Nephron progenitor cell (in vitro differentiated cells): ENCODE measurements at regions not wholly inside any gene's neighbourhood (a gene's known extent, or its start where the extent isn't known, plus 50 kb on each side); places are given as distances from the start of the nearest gene placed in this dataset.

ENCODE experiments used
- DNase-seq: peaks from one replicate; pipeline ENCODE4 v3.0.0; 2021
- H3K27ac Mint-ChIP-seq: 2 replicates; pipeline ENCODE4 v1.8.0; 2021; ENCODE audit warnings: mild to moderate bottlenecking, moderate library complexity, mixed read lengths
- H3K27me3 Mint-ChIP-seq: 2 replicates; pipeline ENCODE4 v1.8.0; 2021; ENCODE audit warnings: mild to moderate bottlenecking, low read depth, mixed read lengths; ENCODE audit not compliant: poor library complexity
- H3K36me3 Mint-ChIP-seq: 2 replicates; pipeline ENCODE4 v1.8.0; 2021; ENCODE audit warnings: low read depth, mixed read lengths
- H3K4me1 Mint-ChIP-seq: 2 replicates; pipeline ENCODE4 v1.8.0; 2021; ENCODE audit warnings: mixed read lengths
- H3K4me3 Mint-ChIP-seq: 2 replicates; pipeline ENCODE4 v1.8.0; 2021; ENCODE audit warnings: mild to moderate bottlenecking, moderate library complexity, mixed read lengths
- H3K9me3 Mint-ChIP-seq: 2 replicates; pipeline ENCODE4 v1.8.0; 2021; ENCODE audit warnings: mild to moderate bottlenecking, moderate library complexity, mixed read lengths
- CTCF ChIP-seq: fragments of 200-600 bp; sonication (generic); IDR thresholded peaks from 2 replicates; pipeline ENCODE4 v1.5.0; 2021; ENCODE audit warnings: antibody characterized with exemption

- no peak for TF ChIP-seq CTCF
- Mint-ChIP-seq H3K4me1 (no peaks in the 10 kb centered on the region), H3K4me3 (no peak overlapping the region), H3K9me3 (no peaks in the 10 kb centered on the region), H3K36me3 (no peaks in the 10 kb centered on the region), H3K27me3 (no peaks in the 10 kb centered on the region), H3K27ac (no peak overlapping the region)
- DNase-seq: no peak
Observed at GRCh38 chr2:48219555-48220436, 94.7 kb upstream of the FOXN2 start.

GRCh38 chr2:48220501-48220900 lies 94.0 kb upstream of the FOXN2 start:
- no peak for TF ChIP-seq CTCF
- DNase-seq: no peak
- Mint-ChIP-seq H3K4me1 (no peaks in the 10 kb centered on the region), H3K4me3 (no peak overlapping the region), H3K27me3 (no peaks in the 10 kb centered on the region), H3K9me3 (no peaks in the 10 kb centered on the region), H3K36me3 (no peaks in the 10 kb centered on the region), H3K27ac (no peak overlapping the region)

GRCh38 chr2:48221846-48222516 lies 92.5 kb upstream of the FOXN2 start:
- no peak for TF ChIP-seq CTCF
- H3K9me3 Mint-ChIP-seq: no peaks in the 10 kb centered on the region
- H3K36me3 Mint-ChIP-seq: no peaks in the 10 kb centered on the region
- H3K4me1 Mint-ChIP-seq: no peaks in the 10 kb centered on the region
- no peak overlapping the region for H3K27ac Mint-ChIP-seq
- no peak overlapping the region for H3K4me3 Mint-ChIP-seq
- H3K27me3 Mint-ChIP-seq: no peaks in the 10 kb centered on the region
- no peak for DNase-seq

- no peak for DNase-seq
Observed at GRCh38 chr2:48227617-48228344, 86.7 kb upstream of the FOXN2 start.

GRCh38 chr2:48228345-48228684 lies 86.2 kb upstream of the FOXN2 start:
- no peak for TF ChIP-seq CTCF
- no peaks in the 10 kb centered on the region for H3K4me1 Mint-ChIP-seq
- no peaks in the 10 kb centered on the region for H3K9me3 Mint-ChIP-seq
- H3K36me3 Mint-ChIP-seq: no peaks in the 10 kb centered on the region
- H3K27me3 Mint-ChIP-seq: peaks cover 5% of the 10 kb centered on the region
- no peak for DNase-seq
- no peak overlapping the region for H3K27ac Mint-ChIP-seq
- no peak overlapping the region for H3K4me3 Mint-ChIP-seq

More at GRCh38 chr2:48227617-48228344, 86.7 kb upstream of the FOXN2 start:
- no peak for TF ChIP-seq CTCF
- Mint-ChIP-seq H3K9me3 (no peaks in the 10 kb centered on the region), H3K4me3 (no peak overlapping the region), H3K36me3 (no peaks in the 10 kb centered on the region), H3K27me3 (peaks cover 4% of the 10 kb centered on the region), H3K27ac (no peak overlapping the region), H3K4me1 (no peaks in the 10 kb centered on the region)
